VCaP (cell line): ENCODE measurements at regions not wholly inside any gene's neighbourhood (a gene's known extent, or its start where the extent isn't known, plus 50 kb on each side); places are given as distances from the start of the nearest gene placed in this dataset.

Source experiments
- H3K27ac ChIP-seq: fragments of 450-650 bp; 2 replicates; pipeline ENCODE4 v1.5.1; 2017
- CTCF ChIP-seq: fragments of 450-650 bp; conservative IDR thresholded peaks from 2 replicates; pipeline ENCODE4 v1.5.1; 2017; ENCODE audit warnings: mild to moderate bottlenecking, moderate library complexity

GRCh38 chr2:193539188-193539587, 1344.5 kb upstream of the TMEFF2 start:
- H3K27ac ChIP-seq, result no peak overlapping the region
- TF ChIP-seq CTCF, result no peak

- H3K27ac ChIP-seq, result no peak overlapping the region
- TF ChIP-seq CTCF, result no peak
Measured at GRCh38 chr2:193538061-193538460, 1343.3 kb upstream of the TMEFF2 start.

- no peak for TF ChIP-seq CTCF
- no peak overlapping the region for H3K27ac ChIP-seq
Measured at GRCh38 chr2:193537531-193537930, 1342.8 kb upstream of the TMEFF2 start.

- H3K27ac ChIP-seq, result no peak overlapping the region
- TF ChIP-seq CTCF, result no peak
Measured at GRCh38 chr2:193528458-193528857, 1333.7 kb upstream of the TMEFF2 start.

GRCh38 chr2:193527146-193527545, 1332.4 kb upstream of the TMEFF2 start:
- H3K27ac ChIP-seq, result no peak overlapping the region
- TF ChIP-seq CTCF, result no peak

- H3K27ac ChIP-seq, result no peak overlapping the region
- TF ChIP-seq CTCF, result no peak
Measured at GRCh38 chr2:193523662-193524061, 1328.9 kb upstream of the TMEFF2 start.

- H3K27ac ChIP-seq, result no peak overlapping the region
- TF ChIP-seq CTCF, result no peak
Measured at GRCh38 chr2:193521523-193521922, 1326.8 kb upstream of the TMEFF2 start.
